ENCODE measurements at regions not wholly inside any gene's neighbourhood (a gene's known extent, or its start where the extent isn't known, plus 50 kb on each side); places are given as distances from the start of the nearest gene placed in this dataset.

DNA sequence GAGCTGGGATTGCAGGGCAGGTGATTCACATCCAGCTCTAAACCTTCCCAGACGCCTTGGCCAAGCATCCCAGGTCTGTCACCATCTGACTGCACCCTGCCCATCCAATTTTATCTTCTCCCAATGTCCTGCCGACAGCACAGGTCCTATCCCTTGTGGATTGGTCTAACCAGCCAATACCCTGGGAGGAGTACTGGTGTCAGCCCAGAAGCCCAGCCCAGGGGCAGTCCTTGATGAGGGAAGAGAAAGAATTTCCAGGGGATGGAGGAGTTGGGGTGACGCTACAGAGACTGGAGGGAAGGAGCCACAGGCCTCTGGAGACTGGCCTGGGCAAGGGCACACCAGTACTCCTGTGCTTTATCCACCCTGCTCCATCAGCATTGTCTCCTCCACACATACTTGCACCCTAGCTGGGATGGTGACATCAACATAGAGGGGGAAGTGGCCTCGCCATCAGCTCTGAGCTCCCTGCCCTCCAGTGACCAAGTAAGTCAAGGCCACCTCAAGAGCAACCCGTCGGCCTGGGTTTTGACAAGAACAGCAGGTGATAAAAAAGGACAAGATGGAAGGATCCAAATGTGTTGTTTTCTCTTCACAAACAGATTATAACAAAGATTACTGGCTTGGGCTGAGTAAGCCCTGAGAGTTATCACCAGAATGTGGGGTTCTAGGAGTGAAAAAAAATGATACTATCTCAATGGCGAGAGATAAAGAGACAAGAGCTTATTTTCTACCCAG, 114.6 kb downstream of the AQP9 start:
- H3K4me3 ChIP-seq (ENCODE audit: low read length), result no peak overlapping the region
- H3K27ac ChIP-seq (ENCODE audit: low read length), result no peak overlapping the region
- H3K4me2 ChIP-seq (ENCODE audit: low read length), result no peak overlapping the region
- H3K36me3 ChIP-seq (replicated peaks; ENCODE audit: low read depth, low read length), result no peaks in the 10 kb centered on the region
- no peak overlapping the region for H2AFZ ChIP-seq (ENCODE audit: low read depth, low read length)
- TF ChIP-seq, protein P1, sequence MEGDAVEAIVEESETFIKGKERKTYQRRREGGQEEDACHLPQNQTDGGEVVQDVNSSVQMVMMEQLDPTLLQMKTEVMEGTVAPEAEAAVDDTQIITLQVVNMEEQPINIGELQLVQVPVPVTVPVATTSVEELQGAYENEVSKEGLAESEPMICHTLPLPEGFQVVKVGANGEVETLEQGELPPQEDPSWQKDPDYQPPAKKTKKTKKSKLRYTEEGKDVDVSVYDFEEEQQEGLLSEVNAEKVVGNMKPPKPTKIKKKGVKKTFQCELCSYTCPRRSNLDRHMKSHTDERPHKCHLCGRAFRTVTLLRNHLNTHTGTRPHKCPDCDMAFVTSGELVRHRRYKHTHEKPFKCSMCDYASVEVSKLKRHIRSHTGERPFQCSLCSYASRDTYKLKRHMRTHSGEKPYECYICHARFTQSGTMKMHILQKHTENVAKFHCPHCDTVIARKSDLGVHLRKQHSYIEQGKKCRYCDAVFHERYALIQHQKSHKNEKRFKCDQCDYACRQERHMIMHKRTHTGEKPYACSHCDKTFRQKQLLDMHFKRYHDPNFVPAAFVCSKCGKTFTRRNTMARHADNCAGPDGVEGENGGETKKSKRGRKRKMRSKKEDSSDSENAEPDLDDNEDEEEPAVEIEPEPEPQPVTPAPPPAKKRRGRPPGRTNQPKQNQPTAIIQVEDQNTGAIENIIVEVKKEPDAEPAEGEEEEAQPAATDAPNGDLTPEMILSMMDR (IDR thresholded peaks at IDR 0.05; ENCODE audit: low read depth, low read length), result no peak
- no peak for TF ChIP-seq EZH2phosphoT487 (IDR thresholded peaks at IDR 0.05; ENCODE audit: low read depth)
- peaks cover 11% of the 10 kb centered on the region for H3K4me1 ChIP-seq (ENCODE audit: low read length)
- H3K9ac ChIP-seq (ENCODE audit: low read length), result no peak overlapping the region
- H4K20me1 ChIP-seq (ENCODE audit: insufficient read depth, low read length), result no peaks in the 10 kb centered on the region
- no peaks in the 10 kb centered on the region for H3K79me2 ChIP-seq (ENCODE audit: low read length)
- no peaks in the 10 kb centered on the region for H3K9me3 ChIP-seq (ENCODE audit: insufficient read depth, low read length)
- H3K27me3 ChIP-seq (ENCODE audit: low read depth, low read length), result no peaks in the 10 kb centered on the region

DNA sequence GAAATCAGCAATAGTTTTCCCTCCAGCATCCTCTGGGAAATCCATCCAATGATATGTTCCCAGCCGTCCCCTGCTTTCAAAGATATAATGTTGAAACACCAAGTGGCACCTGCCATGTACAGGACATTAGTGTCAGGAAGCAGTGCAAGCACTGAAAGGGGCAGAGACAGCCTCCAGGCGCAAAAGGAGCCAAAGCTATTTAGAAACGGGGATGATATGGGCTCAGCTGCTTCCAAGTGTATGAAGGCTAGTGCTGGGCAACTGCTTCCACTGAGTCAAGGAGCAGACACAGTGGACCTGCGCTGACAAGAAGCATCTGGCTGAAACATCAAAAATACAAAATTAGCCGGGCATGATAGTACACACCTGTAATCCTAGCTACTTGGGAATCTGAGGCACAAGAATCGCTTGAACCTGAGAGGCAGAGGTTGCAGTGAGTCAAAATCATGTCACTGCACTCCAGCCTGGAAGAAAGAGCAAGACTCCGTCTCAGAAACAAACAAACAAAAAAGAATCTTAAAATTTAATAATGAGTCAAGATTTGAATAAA, 119.7 kb downstream of the AQP9 start:
- H3K36me3 ChIP-seq (replicated peaks; ENCODE audit: low read depth, low read length), result no peaks in the 10 kb centered on the region
- TF ChIP-seq EZH2phosphoT487 (IDR thresholded peaks at IDR 0.05; ENCODE audit: low read depth), result no peak
- TF ChIP-seq, protein P1 (IDR thresholded peaks at IDR 0.05; ENCODE audit: low read depth, low read length), result no peak
- H3K4me2 ChIP-seq (ENCODE audit: low read length), result no peak overlapping the region
- no peaks in the 10 kb centered on the region for H3K27me3 ChIP-seq (ENCODE audit: low read depth, low read length)
- no peak overlapping the region for H3K27ac ChIP-seq (ENCODE audit: low read length)
- H3K9ac ChIP-seq (ENCODE audit: low read length), result no peak overlapping the region
- H3K9me3 ChIP-seq (ENCODE audit: insufficient read depth, low read length), result no peaks in the 10 kb centered on the region
- H2AFZ ChIP-seq (ENCODE audit: low read depth, low read length), result no peak overlapping the region
- H4K20me1 ChIP-seq (ENCODE audit: insufficient read depth, low read length), result no peaks in the 10 kb centered on the region
- no peaks in the 10 kb centered on the region for H3K4me1 ChIP-seq (ENCODE audit: low read length)
- no peak overlapping the region for H3K4me3 ChIP-seq (ENCODE audit: low read length)
- no peaks in the 10 kb centered on the region for H3K79me2 ChIP-seq (ENCODE audit: low read length)

DNA sequence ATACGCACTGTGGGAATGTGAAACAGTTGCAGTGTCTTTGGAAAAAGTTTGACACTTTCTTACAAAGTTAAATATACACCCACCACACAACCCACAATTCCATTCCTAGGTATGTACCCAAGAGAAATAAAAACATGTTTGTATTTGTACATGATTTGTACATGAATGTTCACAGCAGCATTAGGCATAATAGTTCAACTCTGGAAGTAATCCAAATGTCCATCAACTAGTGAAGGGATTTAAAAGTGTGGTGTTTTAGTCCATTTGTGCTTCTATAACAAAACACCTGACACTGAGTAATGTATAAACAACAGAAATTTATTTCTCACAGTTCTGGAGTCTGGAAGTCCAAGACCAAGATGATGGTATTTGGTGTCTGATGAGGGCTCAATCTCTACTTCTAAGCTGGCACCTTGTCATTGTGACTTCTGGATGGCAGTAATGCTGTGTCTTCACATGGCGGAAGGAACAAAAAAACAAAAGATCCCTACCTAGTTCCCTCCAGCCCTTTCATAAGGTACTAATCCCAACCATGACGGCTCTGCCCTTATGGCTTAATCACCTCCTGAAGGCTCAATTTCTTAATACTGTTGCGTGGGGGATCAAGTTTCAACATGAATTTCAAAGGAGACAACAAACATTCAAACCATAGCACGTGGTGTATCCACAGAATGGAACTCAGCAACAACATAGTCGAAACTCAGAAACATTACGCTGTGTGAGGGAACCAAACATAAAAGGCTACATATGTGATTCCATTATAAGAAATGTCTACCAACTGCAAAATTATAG, 120.5 kb downstream of the AQP9 start:
- H2AFZ ChIP-seq (ENCODE audit: low read depth, low read length), result no peak overlapping the region
- no peaks in the 10 kb centered on the region for H3K27me3 ChIP-seq (ENCODE audit: low read depth, low read length)

More for the DNA sequence above, 120.5 kb downstream of the AQP9 start:
- no peak overlapping the region for H3K4me2 ChIP-seq (ENCODE audit: low read length)
- no peak overlapping the region for H3K4me3 ChIP-seq (ENCODE audit: low read length)
- H3K9ac ChIP-seq (ENCODE audit: low read length), result no peak overlapping the region
- H3K27ac ChIP-seq (ENCODE audit: low read length), result no peak overlapping the region
- H3K36me3 ChIP-seq (replicated peaks; ENCODE audit: low read depth, low read length), result no peaks in the 10 kb centered on the region
- TF ChIP-seq EZH2phosphoT487 (IDR thresholded peaks at IDR 0.05; ENCODE audit: low read depth), result no peak
- TF ChIP-seq, protein P1 (IDR thresholded peaks at IDR 0.05; ENCODE audit: low read depth, low read length), result no peak
- no peaks in the 10 kb centered on the region for H3K79me2 ChIP-seq (ENCODE audit: low read length)
- no peaks in the 10 kb centered on the region for H3K9me3 ChIP-seq (ENCODE audit: insufficient read depth, low read length)
- no peaks in the 10 kb centered on the region for H3K4me1 ChIP-seq (ENCODE audit: low read length)
- no peaks in the 10 kb centered on the region for H4K20me1 ChIP-seq (ENCODE audit: insufficient read depth, low read length)

All from OCI-LY3 (cell line).